ENCODE measurements at regions not wholly inside any gene's neighbourhood (a gene's known extent, or its start where the extent isn't known, plus 50 kb on each side); places are given as distances from the start of the nearest gene placed in this dataset.

DNA sequence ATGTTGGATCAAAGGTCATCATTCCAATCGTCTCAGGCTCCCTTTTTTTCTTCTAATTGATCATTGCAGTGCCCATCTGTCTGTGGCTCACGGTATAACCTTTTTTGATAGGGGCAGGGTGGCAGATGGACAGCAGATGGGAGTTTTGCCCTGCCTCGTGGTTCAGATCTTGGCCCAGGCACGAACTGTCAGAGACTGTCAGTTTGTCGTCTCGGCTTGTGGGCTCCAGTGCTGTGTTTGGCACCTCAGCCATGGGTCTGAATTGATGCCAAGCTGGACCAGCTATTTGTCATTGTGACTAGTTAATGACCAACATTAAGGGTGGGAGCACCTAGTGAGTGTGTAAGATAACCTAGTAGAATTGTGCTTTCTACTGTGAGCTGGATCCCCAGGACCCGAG is 197.6 kb downstream of the PRL start:
- TF ChIP-seq, protein P1, sequence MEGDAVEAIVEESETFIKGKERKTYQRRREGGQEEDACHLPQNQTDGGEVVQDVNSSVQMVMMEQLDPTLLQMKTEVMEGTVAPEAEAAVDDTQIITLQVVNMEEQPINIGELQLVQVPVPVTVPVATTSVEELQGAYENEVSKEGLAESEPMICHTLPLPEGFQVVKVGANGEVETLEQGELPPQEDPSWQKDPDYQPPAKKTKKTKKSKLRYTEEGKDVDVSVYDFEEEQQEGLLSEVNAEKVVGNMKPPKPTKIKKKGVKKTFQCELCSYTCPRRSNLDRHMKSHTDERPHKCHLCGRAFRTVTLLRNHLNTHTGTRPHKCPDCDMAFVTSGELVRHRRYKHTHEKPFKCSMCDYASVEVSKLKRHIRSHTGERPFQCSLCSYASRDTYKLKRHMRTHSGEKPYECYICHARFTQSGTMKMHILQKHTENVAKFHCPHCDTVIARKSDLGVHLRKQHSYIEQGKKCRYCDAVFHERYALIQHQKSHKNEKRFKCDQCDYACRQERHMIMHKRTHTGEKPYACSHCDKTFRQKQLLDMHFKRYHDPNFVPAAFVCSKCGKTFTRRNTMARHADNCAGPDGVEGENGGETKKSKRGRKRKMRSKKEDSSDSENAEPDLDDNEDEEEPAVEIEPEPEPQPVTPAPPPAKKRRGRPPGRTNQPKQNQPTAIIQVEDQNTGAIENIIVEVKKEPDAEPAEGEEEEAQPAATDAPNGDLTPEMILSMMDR (IDR thresholded peaks at IDR 0.05), result no peak
- no peak for TF ChIP-seq POLR2A (IDR thresholded peaks at IDR 0.05)

Measured in heart left ventricle (tissue), 13 donors.